GM23338 (cell line): ENCODE measurements at regions not wholly inside any gene's neighbourhood (a gene's known extent, or its start where the extent isn't known, plus 50 kb on each side); places are given as distances from the start of the nearest gene placed in this dataset.

Source experiments
- ATAC-seq: fragments of 200-7000 bp; cut with Tn5 transposase; 3 replicates; pipeline ENCODE4 v1.9.1; 2020
- DNase-seq: peaks from one replicate; pipeline ENCODE4 v3.0.0-alpha.2; 2015; ENCODE audit warnings: low spot score
- H2AFZ ChIP-seq: fragments of 200-600 bp; sonication (generic); 2 replicates; pipeline ENCODE4 v1.8.0; 2016; ENCODE audit warnings: antibody characterized with exemption, mild to moderate bottlenecking, moderate library complexity
- H3F3A ChIP-seq: fragments of 200-600 bp; sonication (generic); replicated peaks from 2 replicates; pipeline ENCODE4 v1.8.0; 2017; ENCODE audit warnings: antibody characterized with exemption, mixed run types, low read depth
- H3K27ac ChIP-seq: fragments of 200-600 bp; sonication (generic); 2 replicates; pipeline ENCODE4 v1.6.1; 2016; ENCODE audit warnings: low read depth
- H3K27me3 ChIP-seq: fragments of 200-600 bp; sonication (generic); 2 replicates; pipeline ENCODE4 v1.8.0; 2016; ENCODE audit warnings: mild to moderate bottlenecking, mixed run types, moderate library complexity; ENCODE audit not compliant: insufficient read depth
- H3K36me3 ChIP-seq: fragments of 200-600 bp; sonication (generic); 2 replicates; pipeline ENCODE4 v1.8.0; 2016; ENCODE audit warnings: mild to moderate bottlenecking; ENCODE audit not compliant: insufficient read depth
- H3K4me1 ChIP-seq: fragments of 200-600 bp; sonication (generic); 2 replicates; pipeline ENCODE4 v1.8.0; 2016; ENCODE audit warnings: mild to moderate bottlenecking, moderate library complexity; ENCODE audit not compliant: insufficient read depth
- H3K4me2 ChIP-seq: fragments of 200-600 bp; sonication (generic); 2 replicates; pipeline ENCODE4 v1.7.1; 2017; ENCODE audit warnings: mixed run types
- H3K4me3 ChIP-seq: fragments of 200-600 bp; sonication (generic); 2 replicates; pipeline ENCODE4 v1.6.1; 2016; ENCODE audit warnings: mixed run types
- H3K79me2 ChIP-seq: fragments of 200-600 bp; sonication (generic); replicated peaks from 2 replicates; pipeline ENCODE4 v1.8.0; 2017; ENCODE audit warnings: mild to moderate bottlenecking; ENCODE audit not compliant: insufficient read depth
- H3K9me2 ChIP-seq: fragments of 200-600 bp; sonication (generic); 2 replicates; pipeline ENCODE4 v1.8.0; 2017; ENCODE audit not compliant: insufficient read depth
- H4K20me1 ChIP-seq: fragments of 200-600 bp; sonication (generic); replicated peaks from 2 replicates; pipeline ENCODE4 v1.8.0; 2017; ENCODE audit warnings: mild to moderate bottlenecking; ENCODE audit not compliant: insufficient read depth
- H3K27ac Mint-ChIP-seq: 2 replicates; pipeline ENCODE4 v1.8.0; 2020; ENCODE audit warnings: inconsistent platforms, mild to moderate bottlenecking, moderate library complexity, mixed read lengths
- H3K27me3 Mint-ChIP-seq: 3 replicates; pipeline ENCODE4 v1.8.0; 2022; ENCODE audit warnings: low read depth, mild to moderate bottlenecking, moderate library complexity, mixed read lengths, inconsistent platforms; ENCODE audit not compliant: insufficient read depth, poor library complexity
- H3K36me3 Mint-ChIP-seq: 3 replicates; pipeline ENCODE4 v1.8.0; 2021; ENCODE audit warnings: low read depth, mild to moderate bottlenecking, inconsistent platforms, moderate library complexity, mixed read lengths
- H3K4me1 Mint-ChIP-seq: 3 replicates; pipeline ENCODE4 v1.8.0; 2020; ENCODE audit warnings: mild to moderate bottlenecking, inconsistent platforms, mixed read lengths
- H3K4me3 Mint-ChIP-seq: 3 replicates; pipeline ENCODE4 v1.8.0; 2021; ENCODE audit warnings: moderate library complexity, mild to moderate bottlenecking, inconsistent platforms, mixed read lengths
- H3K9me3 Mint-ChIP-seq: 3 replicates; pipeline ENCODE4 v1.8.0; 2020; ENCODE audit warnings: moderate library complexity, mild to moderate bottlenecking, inconsistent platforms, mixed read lengths
- CREB1 ChIP-seq: fragments of 250-450 bp; sonication (Bioruptor Pico); IDR thresholded peaks from 2 replicates; pipeline ENCODE4 v1.5.0; 2020; ENCODE audit warnings: low read depth, mild to moderate bottlenecking, moderate library complexity
- ETS1 ChIP-seq: IDR thresholded peaks from 2 replicates; pipeline ENCODE4 v1.6.1; 2016; ENCODE audit warnings: antibody characterized with exemption
- EZH2 ChIP-seq: fragments of 200-600 bp; sonication (generic); IDR thresholded peaks from one replicate; pipeline ENCODE4 v1.8.0; 2017; ENCODE audit warnings: antibody characterized with exemption, mild to moderate bottlenecking, low read depth; ENCODE audit not compliant: unreplicated experiment
- EZH2phosphoT487 ChIP-seq: fragments of 200-600 bp; sonication (generic); IDR thresholded peaks from one replicate; pipeline ENCODE4 v1.8.1; 2018; ENCODE audit warnings: antibody characterized with exemption; ENCODE audit not compliant: unreplicated experiment
- JUNB ChIP-seq: IDR thresholded peaks from one replicate; pipeline ENCODE4 v1.6.1; 2016; ENCODE audit warnings: antibody characterized with exemption; ENCODE audit not compliant: unreplicated experiment
- NANOG ChIP-seq: IDR thresholded peaks from 2 replicates; pipeline ENCODE4 v1.6.1; 2016; ENCODE audit warnings: antibody characterized with exemption, borderline replicate concordance
- POLR2AphosphoS5 ChIP-seq: IDR thresholded peaks from 2 replicates; pipeline ENCODE4 v1.6.1; 2016; ENCODE audit warnings: antibody characterized with exemption, low read depth
- STAT1 ChIP-seq: IDR thresholded peaks from one replicate; pipeline ENCODE4 v1.6.1; 2016; ENCODE audit warnings: antibody characterized with exemption; ENCODE audit not compliant: unreplicated experiment
- ZNF114 ChIP-seq: fragments of 250-450 bp; sonication (Bioruptor Pico); IDR thresholded peaks from 2 replicates; pipeline ENCODE4 v1.5.0; 2020; ENCODE audit warnings: mild to moderate bottlenecking, moderate library complexity
- ZNF331 ChIP-seq: fragments of 250-450 bp; sonication (Bioruptor Pico); IDR thresholded peaks from 2 replicates; pipeline ENCODE4 v1.5.0; 2020; ENCODE audit warnings: low read depth, mild to moderate bottlenecking, moderate library complexity
- ZNF462 ChIP-seq: fragments of 250-450 bp; sonication (Bioruptor Pico); IDR thresholded peaks from 2 replicates; pipeline ENCODE4 v1.5.0; 2020; ENCODE audit warnings: mild to moderate bottlenecking, moderate library complexity
- TF ChIP-seq, protein P1 (sequence below): IDR thresholded peaks from one replicate; pipeline ENCODE4 v1.6.1; 2018; ENCODE audit warnings: antibody characterized with exemption; ENCODE audit not compliant: unreplicated experiment
- TF ChIP-seq, protein P2 (sequence below), 2 experiments: fragments of 200-600 bp in 1 of 2; sonication (generic) in 1 of 2; conservative IDR thresholded peaks; 2 replicates each; pipeline versions ENCODE4 v1.5.1 to v1.6.1; 2016 to 2017; ENCODE audit warnings: antibody characterized with exemption in 2 of 2, low read depth in 2 of 2, mild to moderate bottlenecking in 2 of 2, moderate library complexity in 1 of 2

- peak; percentile 9; the same call in 2 of the 3 replicates for ATAC-seq
- Histone ChIP-seq H3K9me2 (0 out of 2 replicates have a peak, but pooled peaks cover 6% of the 10 kb centered on the region), H3K27ac (no peak overlapping the region), H4K20me1 (no peaks in the 10 kb centered on the region), H3K4me1 (peaks cover 34% of the 10 kb centered on the region), H3K36me3 (no peaks in the 10 kb centered on the region), H3K4me3 (no peak overlapping the region), H3K79me2 (no peaks in the 10 kb centered on the region), H3K27me3 (no peaks in the 10 kb centered on the region), H2AFZ (no peak overlapping the region), H3F3A (0 out of 2 replicates have a peak, but pooled peaks cover 4% of the 10 kb centered on the region), H3K4me2 (no peak overlapping the region)
- no peak overlapping the region; the same call in 1 of the 2 replicates for H3K27ac Mint-ChIP-seq
- no peak for TF ChIP-seq ZNF462 (CRISPR knock-in tag)
- TF ChIP-seq EZH2phosphoT487 = no peak
- no peak for TF ChIP-seq JUNB
- no peak for TF ChIP-seq ETS1
- TF ChIP-seq POLR2AphosphoS5 = no peak
- TF ChIP-seq STAT1 = no peak
- TF ChIP-seq, protein P1, sequence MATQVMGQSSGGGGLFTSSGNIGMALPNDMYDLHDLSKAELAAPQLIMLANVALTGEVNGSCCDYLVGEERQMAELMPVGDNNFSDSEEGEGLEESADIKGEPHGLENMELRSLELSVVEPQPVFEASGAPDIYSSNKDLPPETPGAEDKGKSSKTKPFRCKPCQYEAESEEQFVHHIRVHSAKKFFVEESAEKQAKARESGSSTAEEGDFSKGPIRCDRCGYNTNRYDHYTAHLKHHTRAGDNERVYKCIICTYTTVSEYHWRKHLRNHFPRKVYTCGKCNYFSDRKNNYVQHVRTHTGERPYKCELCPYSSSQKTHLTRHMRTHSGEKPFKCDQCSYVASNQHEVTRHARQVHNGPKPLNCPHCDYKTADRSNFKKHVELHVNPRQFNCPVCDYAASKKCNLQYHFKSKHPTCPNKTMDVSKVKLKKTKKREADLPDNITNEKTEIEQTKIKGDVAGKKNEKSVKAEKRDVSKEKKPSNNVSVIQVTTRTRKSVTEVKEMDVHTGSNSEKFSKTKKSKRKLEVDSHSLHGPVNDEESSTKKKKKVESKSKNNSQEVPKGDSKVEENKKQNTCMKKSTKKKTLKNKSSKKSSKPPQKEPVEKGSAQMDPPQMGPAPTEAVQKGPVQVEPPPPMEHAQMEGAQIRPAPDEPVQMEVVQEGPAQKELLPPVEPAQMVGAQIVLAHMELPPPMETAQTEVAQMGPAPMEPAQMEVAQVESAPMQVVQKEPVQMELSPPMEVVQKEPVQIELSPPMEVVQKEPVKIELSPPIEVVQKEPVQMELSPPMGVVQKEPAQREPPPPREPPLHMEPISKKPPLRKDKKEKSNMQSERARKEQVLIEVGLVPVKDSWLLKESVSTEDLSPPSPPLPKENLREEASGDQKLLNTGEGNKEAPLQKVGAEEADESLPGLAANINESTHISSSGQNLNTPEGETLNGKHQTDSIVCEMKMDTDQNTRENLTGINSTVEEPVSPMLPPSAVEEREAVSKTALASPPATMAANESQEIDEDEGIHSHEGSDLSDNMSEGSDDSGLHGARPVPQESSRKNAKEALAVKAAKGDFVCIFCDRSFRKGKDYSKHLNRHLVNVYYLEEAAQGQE = no peak
- TF ChIP-seq EZH2 = no peak
- TF ChIP-seq CREB1 = no peak
- no peak for TF ChIP-seq ZNF114 (CRISPR knock-in tag)
- TF ChIP-seq, protein P2, sequence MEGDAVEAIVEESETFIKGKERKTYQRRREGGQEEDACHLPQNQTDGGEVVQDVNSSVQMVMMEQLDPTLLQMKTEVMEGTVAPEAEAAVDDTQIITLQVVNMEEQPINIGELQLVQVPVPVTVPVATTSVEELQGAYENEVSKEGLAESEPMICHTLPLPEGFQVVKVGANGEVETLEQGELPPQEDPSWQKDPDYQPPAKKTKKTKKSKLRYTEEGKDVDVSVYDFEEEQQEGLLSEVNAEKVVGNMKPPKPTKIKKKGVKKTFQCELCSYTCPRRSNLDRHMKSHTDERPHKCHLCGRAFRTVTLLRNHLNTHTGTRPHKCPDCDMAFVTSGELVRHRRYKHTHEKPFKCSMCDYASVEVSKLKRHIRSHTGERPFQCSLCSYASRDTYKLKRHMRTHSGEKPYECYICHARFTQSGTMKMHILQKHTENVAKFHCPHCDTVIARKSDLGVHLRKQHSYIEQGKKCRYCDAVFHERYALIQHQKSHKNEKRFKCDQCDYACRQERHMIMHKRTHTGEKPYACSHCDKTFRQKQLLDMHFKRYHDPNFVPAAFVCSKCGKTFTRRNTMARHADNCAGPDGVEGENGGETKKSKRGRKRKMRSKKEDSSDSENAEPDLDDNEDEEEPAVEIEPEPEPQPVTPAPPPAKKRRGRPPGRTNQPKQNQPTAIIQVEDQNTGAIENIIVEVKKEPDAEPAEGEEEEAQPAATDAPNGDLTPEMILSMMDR (conservative IDR thresholded peaks at IDR 0.05; ENCODE audit: low read depth in 2 of 2) = no peak; a peak in 1 of 4 replicates
- TF ChIP-seq ZNF331 (CRISPR knock-in tag) = no peak
- no peak for TF ChIP-seq NANOG
- H3K27me3 Mint-ChIP-seq = peaks cover 1% of the 10 kb centered on the region
- DNase-seq = no peak
- H3K4me1 Mint-ChIP-seq = peaks cover 39% of the 10 kb centered on the region
- peaks cover 5% of the 10 kb centered on the region; the same call in 2 of the 3 replicates for H3K9me3 Mint-ChIP-seq
- H3K36me3 Mint-ChIP-seq = peaks cover 4% of the 10 kb centered on the region; the same call in 1 of the 3 replicates
- H3K4me3 Mint-ChIP-seq = no peak overlapping the region
Measured at GRCh38 chr1:93813076-93813475, 65.9 kb downstream of the DNTTIP2 start.
